AG09319 (cell line): ENCODE measurements at regions not wholly inside any gene's neighbourhood (a gene's known extent, or its start where the extent isn't known, plus 50 kb on each side); places are given as distances from the start of the nearest gene placed in this dataset.

Source experiments
- DNase-seq: peaks from one replicate; pipeline ENCODE4 v3.0.0-alpha.2; 2010; ENCODE audit warnings: low read depth; ENCODE audit errors: extremely low read depth
- TF ChIP-seq, protein P1 (sequence below): IDR thresholded peaks from 2 replicates; pipeline ENCODE4 v1.5.1; 2011; ENCODE audit warnings: low read depth, mild to moderate bottlenecking, inconsistent platforms, low read length, moderate library complexity

DNA sequence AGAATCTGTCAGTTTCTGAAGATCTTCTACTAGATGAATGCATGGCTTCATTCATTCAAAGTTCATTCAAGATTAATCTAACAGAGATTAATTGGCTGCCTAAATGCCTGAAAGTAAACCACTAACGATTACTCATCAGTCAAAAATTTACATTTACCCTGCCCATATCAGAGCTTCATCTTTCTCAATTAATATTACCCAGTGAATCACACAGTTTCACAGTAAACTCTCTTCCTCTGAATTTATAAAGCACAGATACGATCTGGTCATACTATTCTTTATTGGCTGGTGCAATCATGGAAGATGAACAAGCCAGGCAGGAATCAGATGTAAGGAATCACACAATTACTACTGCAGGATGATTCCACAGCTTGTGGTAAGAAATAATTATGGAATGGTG lies 377.7 kb downstream of the SLC16A7 start:
- DNase-seq, result peak; percentile 35
- TF ChIP-seq, protein P1, sequence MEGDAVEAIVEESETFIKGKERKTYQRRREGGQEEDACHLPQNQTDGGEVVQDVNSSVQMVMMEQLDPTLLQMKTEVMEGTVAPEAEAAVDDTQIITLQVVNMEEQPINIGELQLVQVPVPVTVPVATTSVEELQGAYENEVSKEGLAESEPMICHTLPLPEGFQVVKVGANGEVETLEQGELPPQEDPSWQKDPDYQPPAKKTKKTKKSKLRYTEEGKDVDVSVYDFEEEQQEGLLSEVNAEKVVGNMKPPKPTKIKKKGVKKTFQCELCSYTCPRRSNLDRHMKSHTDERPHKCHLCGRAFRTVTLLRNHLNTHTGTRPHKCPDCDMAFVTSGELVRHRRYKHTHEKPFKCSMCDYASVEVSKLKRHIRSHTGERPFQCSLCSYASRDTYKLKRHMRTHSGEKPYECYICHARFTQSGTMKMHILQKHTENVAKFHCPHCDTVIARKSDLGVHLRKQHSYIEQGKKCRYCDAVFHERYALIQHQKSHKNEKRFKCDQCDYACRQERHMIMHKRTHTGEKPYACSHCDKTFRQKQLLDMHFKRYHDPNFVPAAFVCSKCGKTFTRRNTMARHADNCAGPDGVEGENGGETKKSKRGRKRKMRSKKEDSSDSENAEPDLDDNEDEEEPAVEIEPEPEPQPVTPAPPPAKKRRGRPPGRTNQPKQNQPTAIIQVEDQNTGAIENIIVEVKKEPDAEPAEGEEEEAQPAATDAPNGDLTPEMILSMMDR, result no peak

DNA sequence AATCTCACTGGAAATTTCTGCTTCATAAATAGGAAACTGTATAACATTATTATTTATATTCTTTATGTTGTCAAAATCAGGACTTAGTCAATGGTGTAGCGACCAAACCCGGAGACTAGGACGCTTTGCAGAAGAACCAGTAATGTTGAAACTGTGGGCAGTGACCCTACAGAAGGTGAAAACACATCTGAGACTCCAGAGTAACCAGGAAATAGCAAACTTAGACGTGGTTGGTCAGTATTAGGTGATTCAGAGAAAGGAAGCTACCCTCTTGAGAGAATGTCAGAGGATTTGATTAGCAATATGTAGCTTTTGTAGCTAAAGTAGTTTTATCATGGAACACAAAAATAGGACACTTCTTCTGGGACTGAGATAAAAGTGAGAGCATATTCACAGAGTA lies 381.9 kb downstream of the SLC16A7 start:
- DNase-seq, result no peak
- TF ChIP-seq, protein P1, result no peak

DNA sequence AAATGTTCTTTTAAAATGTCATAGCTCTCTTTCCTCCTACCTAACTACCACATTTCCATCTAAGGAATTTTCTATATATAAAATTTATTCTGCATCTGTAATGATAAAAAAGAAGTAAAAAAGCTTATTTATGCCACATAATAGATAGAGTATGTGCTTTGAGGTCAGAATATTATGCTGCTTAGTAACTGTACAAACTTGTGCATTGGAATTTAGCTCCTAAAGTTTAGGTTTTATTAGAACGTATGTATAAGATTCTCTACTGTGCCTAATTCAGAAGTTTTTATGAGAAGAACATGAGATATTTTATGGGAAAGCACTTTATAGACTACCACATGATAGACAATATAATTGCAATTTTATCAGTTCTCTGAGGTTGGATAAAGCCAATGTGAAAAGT lies 384.6 kb downstream of the SLC16A7 start:
- DNase-seq, result no peak
- TF ChIP-seq, protein P1, result no peak

DNA sequence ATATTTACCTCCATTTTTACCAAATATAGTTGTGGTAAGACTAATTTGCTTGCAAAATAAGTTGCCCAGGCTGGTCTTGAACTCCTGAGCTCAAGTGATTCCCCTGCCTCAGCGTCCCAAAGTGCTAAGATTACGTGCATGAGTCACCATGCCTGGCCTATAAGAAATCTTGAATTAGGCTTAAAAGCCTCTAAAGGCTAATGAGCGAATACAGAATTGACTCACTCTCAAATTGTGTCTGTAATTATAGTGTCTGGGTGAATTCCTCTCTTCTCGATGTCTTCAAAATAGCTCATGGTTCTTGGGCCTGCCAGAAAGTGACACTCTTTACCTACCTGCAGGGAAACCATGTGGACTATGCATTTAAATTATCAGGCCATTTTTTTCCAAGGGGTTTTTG lies 403.5 kb downstream of the SLC16A7 start:
- TF ChIP-seq, protein P1, result no peak
- DNase-seq, result no peak

DNA sequence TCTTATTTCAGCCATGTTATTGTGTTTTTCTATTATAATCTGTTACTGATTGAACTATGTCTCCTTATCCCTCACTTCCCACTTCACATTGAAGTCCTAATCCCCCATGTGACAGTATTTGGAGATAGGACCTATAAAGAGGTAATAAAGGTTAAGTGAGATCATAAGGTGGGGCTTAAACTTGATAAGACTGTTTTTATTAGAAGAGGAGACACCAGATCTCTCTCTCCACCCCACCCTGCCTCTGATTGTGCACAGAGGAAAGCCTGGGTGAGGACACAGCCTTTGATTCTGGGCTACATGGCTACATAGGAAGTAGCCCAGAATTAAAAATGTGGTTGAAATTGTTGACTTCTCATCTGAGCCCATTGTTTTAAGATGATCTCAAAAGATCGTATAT lies 414.7 kb downstream of the SLC16A7 start:
- DNase-seq, result no peak
- TF ChIP-seq, protein P1, result no peak

DNA sequence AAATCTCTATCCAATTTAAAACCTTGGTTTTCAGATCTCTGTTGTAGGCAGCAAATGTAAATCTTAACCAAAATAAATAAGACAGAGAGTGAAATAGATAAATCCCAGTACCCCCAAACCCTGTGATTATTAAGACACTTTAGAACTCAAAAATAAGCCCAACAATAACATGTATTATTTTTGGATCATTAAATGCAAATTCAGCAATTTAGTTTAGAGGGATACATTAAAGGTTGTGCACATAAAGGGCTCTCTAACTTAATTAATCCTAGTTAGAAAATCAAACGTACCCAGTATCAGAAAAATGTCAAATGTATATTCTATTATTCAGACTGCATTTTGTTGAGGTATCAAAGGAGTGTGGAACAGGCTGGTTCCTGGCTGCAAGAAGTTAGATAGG lies 416.8 kb downstream of the SLC16A7 start:
- TF ChIP-seq, protein P1, result no peak
- no peak for DNase-seq

DNA sequence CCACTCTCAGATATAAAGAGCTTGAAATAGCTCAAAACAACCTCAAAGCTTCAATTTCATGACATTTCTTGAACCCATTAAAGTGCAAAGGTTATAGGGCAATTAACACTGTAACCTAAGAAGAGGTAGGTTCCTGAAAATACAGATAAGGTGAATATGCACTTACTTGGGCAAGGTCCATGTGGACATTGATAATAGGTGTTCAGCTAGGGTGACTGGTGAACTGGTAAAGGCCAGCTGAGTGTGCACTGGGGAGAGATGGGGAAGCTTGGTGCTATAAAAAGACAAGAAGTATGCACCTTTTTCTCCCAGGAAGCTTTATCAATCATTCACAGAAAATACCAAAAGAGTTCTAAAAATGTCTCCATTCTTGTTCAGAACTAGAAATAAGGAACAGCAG lies 418.6 kb downstream of the SLC16A7 start:
- TF ChIP-seq, protein P1, result no peak
- no peak for DNase-seq

DNA sequence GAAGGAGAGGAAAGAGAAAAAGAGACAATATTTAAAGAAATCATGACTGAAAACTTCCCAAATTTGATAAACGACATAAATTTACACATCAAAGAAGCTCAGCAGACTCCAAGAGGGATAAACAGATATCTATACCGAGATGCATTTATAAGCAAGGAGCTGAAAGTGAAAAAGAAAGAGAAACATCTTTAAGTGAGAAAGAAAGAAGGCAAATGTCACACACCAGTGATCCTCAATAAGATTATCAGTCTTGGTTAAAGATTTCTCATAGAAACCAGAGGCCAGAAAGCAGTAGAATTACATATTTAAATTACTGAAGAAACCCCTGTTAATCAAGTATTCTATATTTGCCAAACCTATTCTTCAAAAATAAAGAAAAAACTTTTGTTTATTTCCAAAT lies 424.2 kb downstream of the SLC16A7 start:
- TF ChIP-seq, protein P1, result no peak
- DNase-seq, result no peak
